HG03175 (cell line): ENCODE measurements at regions not wholly inside any gene's neighbourhood (a gene's known extent, or its start where the extent isn't known, plus 50 kb on each side); places are given as distances from the start of the nearest gene placed in this dataset.
"Not testable (repeated sequence)": the region's sequence is repeated elsewhere in the genome, so short reads cannot be mapped to it uniquely, and the experiment has no call there.

Experiments used
- ATAC-seq: cut with Tn5 transposase; IDR thresholded peaks from one replicate; pipeline ENCODE4 v1.9.1; 2021; ENCODE audit warnings: mild to moderate bottlenecking, moderate library complexity; ENCODE audit not compliant: unreplicated experiment

DNA sequence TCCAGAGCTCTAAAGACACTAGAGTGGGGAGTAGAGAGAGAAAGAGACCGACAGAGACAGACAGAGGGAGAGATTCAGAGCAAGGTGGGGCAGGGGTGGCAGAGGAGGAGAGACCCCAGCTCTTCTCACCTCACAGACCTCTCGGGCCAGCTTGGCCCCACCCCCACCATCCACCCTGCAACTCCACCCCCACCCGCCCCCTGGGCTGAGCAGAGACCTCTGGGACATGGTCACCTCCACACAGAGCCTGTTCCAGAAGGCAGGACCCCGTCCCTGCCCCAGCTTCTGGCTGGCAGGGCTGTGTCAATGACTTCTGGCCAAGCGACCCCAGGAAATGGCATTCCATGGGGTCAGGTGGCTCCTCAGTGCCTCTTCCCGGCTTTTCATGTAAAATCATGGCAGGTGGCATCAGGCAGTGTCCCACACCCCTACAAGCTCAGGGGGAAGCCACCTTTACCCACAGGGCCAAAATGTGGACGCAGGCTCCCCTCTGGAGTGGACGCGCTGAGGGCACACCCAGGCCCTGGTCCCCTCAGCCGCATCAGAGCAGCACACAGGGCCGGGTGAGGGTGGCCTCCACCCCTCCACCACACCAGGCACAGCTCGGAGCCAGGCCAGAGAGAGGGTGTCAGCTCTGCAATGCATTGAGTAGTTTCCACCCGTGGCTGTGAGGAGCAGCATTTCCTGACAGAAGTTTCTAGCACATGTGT, 131.2 kb upstream of the LPCAT1 start:
- ATAC-seq: no peak

DNA sequence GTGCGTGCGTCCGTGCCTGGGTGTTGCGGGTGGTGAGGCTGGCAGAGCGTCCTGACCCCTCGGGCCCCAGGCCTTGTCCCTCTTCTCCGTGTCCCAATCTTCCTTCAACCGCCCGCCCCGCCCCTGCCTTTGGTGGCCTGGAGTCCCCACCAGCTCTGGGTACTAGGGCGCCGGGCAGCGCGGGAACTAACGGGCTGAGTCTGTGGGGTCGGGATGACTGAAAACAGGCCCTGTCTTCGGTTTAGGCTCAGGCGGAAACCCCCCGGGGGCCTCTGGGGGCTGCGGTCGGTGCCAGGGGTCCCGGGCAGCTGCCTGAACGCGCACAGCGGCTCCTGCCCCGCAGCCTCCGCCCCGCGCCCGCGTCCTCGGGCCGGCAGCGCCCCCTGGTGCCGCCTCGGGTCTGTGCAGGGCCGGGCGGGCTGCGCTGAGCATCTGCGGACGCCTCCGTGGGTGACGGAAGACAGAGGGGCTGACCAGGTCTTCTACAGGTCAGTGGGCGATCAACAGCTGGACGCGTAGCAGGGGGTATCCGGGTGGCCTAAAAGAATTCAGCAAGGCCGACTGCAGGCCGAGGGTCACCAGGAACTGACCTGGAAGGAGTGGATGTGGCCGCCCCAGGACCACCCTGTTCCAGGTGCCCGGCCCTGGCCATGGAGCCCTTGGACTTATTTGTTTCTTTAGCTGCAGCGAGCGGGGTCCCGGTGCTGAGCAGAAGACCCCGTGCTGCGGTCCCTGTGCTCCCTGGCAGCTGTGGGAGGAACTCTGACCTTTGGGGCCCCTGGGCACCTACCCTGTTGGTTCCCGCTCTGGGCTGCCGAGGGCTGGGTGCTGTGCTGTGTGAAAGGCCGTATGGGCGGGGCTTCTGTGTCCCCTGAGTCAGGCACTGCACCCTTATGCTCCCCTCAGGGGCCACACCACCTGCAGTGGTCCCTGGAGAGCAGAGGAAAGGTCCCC, 130.2 kb upstream of the LPCAT1 start:
- peak; percentile 85 for ATAC-seq

DNA sequence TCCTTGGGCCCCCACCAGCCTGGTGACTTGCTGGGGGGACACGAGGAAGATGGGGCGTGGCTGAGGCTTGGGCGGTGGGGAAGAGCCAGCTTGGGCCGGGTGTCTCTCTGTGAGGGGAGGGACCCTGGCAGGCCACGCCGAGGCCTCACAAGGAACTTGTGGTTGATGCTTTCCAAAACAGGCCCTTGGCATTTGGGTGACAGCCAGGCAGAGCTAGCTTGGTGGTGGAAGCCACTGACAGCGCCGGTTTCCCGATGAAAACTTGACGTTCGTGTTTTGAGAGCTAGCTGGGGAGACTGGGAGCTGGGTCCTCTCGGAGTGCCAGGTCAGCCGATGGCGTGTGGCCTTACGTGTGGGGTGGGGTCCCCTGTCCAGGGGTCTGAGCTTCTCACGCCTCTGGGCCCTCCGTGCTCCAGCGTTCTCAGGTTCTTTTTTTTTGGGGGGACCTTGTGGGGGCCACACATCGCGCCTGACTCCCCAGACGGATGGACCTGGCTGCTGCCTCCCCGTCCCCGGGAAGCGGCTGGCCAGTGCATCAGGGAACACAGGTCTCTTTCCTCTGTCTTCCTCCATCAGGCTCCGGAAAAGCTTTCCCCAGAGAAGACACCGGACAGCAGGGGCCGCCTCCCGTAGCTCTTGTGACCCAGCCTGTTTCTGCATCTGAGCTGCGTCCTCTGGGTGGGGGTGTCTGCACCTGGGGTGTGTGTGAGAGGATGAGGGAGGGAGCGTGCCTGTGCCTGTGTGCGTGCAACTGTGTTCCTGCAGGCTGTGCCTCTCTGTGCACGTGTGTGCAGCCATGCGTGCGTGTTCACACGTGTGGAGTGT, 129.3 kb upstream of the LPCAT1 start:
- ATAC-seq: peak; percentile 39

DNA sequence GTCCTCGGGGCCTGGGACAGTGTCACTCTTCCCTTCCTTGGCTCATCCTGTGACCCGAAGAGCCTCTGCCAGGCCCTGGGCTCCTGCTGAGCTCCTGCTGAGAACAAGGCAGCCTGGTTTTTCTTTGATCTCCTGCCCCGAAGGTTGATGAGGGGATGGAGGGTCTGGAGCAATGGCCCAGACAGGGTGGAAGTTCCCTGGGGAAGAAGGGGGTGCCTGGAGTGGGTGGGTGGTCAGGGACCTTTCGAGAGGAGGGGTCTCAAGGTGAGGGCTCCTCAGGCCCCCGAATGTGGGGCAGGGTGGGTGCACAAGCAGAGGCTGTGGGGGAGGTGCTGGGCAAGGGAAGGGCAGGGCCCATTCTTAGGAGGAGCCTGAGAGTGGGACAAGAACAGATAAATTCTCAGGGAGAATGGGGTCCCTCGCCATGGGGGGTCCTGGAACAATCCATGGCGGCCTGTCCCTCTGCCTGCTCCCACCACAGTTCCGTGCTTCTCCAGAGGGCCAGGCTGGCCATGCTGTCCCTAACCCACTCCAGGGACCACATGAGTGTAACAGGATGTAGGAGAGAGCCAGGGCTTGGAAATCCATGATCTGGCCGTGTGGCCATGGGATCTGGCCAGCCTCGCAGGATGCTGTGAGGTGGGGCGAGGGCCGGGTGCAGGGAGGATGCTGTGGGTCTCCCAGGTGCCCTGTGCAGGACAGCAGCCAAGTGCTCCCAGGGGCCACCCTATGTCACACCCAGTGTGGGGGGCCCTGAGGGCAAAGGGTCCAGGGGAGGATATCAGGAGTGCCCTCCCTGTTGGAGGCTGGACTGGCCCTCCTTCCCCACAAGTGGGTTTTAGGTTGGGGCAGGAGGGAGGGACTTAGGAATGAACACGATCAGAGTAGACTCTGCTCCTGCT, 128.5 kb upstream of the LPCAT1 start:
- no peak for ATAC-seq

DNA sequence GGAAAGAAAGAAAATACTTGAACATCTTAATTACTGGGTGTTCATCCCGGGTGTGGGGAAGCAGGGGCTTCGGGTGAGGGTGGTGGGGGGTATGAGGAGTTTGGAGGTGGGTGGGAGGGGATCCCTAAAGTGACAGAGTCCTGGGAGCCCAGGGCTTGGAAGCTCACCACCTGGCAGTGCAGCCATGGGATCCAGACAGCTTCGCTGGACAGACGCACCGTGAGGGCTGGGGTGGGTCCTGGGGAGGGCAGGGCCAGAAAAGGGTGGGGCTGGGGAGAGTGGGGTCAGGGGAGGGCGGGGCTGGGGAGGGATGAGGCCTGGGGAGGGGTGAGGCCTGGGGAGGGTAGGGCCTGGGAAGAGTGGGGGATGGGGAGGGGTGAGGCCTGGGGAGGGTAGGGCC, 127.5 kb upstream of the LPCAT1 start:
- ATAC-seq: no peak

DNA sequence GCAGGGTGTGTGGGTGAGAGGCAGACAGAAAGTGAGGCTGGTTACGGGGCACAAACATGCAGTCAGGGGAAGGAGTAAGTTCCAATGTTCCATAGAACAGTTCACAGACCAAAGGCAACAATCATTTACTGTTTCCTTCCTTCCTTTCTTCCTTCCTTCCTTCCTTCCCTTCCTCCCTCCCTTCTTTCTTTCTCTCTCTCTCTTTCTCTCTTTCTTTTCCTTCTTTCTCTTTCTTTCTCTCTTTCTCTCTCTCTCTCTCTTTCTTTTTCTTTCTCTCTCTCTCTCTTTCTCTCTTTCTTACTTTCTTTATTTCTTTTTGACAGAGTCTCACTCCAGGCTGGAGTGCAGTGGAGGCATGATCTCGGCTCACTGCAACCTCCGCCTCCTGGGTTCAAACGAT, 125.8 kb upstream of the LPCAT1 start:
- ATAC-seq: no peak

DNA sequence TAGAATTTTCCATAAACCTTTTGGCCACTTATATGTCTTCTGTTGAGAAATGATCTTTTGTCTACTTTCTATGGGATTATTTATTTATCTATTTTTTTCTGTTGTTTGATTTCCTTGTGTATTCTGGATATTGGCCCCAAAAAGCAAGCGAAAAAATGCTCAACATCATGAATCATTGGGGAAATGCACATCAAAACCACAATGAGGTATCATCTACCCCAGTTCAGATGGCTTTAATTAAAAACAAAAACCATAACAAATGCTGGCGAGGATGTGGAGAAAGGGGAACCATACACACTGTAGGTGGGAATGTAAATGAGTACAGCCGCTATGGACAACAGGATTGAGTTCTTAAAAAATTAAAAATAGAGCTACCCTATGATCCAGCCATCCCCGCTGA, 125.0 kb upstream of the LPCAT1 start:
- ATAC-seq: no peak

DNA sequence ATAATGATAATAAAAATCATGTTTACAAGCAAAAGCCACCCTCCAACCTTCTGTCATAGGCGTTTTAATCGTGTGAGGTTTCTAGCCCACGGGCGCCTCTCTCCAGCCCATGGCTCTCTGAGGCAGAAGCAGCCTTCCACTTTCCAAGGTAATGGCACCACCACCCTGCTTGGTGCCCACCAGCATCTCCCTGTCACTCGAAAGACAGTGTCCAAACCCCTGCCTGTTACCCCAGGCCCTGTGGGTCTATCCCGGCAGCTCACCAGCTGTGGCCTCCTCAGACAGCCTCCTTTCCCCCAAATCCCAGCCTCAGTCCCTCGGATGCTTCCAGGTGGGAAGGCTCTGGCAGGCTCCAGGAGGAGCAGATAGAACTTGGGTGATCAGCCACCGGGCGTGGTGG, 123.8 kb upstream of the LPCAT1 start:
- no peak for ATAC-seq

DNA sequence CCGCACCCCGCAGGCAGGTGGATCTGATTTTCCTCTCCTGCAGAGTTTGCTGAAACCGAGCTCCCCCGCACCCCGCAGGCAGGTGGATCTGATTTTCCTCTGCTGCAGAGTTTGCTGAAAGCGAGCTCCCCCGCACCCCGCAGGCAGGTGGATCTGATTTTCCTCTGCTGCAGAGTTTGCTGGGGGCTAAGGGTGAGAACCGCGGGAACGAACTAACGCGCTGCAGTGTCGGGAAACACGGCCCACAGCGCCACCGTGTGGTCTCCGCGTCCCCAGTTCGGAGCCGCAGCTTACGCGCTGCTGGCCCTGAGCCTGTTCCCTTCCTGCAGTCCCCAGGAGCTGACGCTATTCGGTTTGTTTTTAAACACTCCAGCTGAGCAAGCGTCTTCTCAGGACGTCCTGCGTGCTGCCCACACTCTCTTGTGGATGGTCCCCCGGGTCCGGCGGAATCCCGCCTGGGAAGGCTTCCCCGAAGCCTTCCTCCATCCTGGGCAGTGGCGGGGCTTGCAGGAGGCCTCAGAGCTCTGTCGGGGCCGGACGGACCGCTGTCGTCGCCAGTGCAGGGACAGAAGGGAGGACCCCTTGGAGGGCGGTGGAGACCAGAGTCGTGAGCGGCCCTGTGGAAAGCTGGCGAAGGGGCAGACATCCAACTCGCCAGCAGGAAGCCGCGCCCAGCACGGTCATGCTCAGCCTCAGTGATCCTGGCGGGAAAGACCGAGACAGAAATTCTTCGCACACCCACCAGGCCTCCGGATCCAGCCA, 121.2 kb upstream of the LPCAT1 start:
- ATAC-seq: peak; percentile 82

DNA sequence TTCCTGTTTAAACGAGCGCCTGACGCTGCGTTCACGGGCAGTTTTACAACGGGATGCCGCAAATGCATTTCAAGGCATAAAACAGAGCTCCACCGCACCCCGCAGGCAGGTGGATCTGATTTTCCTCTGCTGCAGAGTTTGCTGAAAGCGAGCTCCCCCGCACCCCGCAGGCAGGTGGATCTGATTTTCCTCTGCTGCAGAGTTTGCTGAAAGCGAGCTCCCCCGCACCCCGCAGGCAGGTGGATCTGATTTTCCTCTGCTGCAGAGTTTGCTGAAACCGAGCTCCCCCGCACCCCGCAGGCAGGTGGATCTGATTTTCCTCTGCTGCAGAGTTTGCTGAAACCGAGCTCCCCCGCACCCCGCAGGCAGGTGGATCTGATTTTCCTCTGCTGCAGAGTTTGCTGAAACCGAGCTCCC, 120.6 kb upstream of the LPCAT1 start:
- ATAC-seq: not testable (repeated sequence)

DNA sequence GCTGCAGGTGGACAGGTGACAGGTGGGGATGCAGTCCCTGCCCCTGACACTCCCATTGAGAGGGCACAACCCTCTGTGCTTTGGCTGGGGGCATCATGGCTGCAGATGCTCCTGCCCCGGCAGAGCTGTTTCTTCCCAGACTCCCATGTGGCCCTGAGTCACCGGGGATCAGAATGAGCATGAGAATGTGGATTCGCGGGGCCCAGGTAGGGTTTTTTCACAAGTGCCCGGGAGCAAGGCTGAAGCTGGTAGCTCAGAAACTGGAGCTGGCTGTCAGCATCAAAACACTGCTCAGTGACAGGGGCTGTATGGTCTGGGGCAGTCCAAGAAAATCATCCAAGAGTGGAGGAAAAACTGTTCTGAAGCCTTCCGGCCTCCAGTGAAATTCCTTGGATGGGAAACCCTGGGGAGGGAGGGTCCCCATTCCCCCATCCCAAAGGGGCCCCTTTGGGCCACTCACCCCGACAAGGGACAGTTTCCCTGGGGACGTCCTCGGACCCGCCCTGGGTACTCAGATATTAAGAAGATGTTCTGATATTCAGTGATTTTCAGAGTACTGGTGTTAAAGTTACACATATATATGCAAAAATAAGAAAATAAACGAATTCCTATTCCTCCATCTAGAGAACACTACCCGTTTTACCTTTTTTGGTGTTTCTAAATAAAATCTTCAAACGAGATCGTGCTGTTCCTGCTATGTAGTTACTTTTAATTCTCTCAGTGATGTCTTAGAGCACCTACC, 120.1 kb upstream of the LPCAT1 start:
- ATAC-seq: no peak

DNA sequence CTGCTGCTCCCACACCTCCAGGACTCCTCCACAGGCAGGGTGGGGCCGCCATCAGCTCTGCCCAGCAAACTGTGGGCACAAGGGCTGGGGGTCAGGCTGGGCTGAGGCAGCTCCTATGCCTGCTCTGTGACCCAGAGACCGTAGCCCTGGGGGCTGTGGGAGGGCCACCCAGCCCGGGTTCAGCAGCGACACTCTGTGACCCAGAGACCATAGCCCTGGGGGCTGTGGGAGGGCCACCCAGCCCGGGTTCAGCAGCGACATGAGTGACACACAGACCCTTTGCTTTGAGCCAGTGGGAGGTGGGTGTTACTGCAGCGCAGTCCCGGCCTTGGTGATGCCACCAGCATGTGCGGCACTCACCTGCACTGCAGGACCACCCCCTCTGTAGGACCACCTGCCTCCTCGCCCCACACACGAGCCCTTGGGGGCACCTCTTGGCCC, 118.9 kb upstream of the LPCAT1 start:
- no peak for ATAC-seq

DNA sequence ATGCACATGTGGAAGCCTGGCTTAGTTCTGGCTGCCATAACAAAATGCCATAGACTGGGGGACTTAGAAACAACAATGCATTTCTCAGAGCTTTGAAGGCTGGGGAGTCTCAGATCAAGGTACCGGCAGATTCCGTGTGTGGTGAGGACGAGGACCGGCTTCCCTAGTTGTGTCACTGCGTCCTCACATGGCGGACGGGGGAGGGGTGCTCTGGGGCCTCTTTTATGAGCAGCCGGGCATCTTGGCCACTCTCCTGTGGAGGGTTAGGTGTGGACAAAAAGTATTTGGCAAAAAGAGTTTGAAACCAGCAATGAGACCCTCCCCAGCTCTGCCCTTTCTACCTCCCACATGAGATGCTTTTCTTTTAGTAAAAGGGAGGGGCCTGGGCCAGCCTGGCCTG, 118.5 kb upstream of the LPCAT1 start:
- no peak for ATAC-seq

DNA sequence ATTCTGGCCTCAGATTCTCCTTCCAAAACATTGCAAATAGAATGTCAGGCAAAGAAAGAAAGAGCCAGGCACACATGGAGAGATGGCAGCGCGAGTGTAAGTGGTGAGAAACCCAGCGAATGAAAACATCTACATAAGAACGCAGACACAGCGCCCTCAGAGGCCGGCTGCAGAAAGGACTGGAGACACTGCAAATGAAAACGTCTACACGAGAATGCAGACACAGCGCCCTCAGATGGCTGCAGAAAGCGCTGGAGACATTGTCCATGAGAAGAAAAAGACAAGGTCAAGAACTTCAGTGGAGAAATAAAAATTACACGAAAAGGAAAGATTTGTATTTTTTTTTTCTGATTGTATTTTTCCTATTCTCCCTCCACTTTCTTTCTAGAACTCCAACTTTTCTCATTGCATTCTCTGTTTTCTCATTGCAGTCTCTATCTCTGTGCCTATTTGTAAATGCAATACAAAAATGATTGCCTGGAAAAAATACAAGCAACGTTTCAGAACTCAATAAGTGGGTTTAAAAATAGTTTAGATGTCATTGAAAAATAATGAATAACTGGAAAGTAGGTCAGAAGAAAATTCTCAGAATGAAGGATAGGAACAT, 117.9 kb upstream of the LPCAT1 start:
- ATAC-seq: peak; percentile 56

DNA sequence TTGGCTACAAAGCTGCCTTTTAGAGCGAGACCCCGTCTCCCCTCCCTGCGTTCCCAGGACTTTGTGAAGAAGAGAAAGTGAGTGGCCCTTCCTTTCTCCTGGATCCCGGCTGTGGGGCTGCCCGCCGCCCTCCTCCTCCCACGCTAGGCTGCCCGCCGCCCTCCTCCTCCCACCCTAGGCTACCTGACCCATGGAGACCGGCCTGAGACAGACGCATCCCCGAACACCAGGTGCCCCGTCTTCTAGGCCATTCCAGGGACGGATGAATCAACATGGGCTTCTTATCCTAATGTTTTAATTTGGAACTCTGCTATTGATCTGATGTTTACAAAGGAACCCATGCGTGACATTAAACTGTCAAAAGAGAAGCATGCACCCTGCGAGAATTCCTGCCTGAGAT, 117.3 kb upstream of the LPCAT1 start:
- ATAC-seq: no peak

DNA sequence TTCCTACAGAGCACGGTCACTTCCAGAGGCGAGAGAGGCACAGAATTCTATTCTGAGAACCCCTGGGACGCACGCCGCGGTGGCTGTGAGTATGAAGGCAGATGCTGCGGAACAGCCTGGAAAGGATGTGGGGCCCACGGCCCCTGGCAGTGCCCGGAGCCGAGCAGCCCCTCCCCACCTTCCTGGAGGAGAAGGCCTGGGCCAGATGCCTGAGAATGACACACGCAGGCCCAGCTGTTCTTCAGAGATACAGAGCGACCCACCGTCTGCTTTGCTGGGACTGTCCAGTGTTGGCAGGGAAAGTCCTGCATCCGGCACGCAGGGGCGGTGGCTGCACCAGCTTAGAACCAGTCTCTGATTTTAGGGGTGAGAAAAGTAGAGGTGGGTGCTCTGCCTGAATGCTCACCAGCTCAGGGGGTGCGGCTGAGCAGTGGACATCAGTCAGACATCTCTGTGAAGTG, 116.7 kb upstream of the LPCAT1 start:
- no peak for ATAC-seq

DNA sequence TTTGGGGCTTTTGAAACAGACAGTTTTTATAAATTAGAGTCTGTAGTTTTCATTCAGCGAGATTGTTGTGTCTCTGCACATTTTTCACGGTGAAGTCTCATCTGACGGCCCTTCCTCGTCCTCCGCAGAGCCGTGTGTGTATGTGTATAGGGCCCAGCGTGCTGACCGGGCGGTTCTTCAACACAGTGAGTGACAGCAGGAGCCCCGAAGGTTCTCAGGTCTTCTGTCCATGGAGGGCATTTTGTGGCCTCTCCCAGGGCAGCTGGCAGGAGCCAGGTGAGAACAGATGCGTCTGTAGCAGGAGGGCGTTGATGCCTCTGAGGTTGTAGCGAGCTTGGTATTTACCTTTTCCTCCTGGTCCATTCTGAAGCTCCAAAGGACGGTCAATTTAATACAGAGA, 116.0 kb upstream of the LPCAT1 start:
- no peak for ATAC-seq

DNA sequence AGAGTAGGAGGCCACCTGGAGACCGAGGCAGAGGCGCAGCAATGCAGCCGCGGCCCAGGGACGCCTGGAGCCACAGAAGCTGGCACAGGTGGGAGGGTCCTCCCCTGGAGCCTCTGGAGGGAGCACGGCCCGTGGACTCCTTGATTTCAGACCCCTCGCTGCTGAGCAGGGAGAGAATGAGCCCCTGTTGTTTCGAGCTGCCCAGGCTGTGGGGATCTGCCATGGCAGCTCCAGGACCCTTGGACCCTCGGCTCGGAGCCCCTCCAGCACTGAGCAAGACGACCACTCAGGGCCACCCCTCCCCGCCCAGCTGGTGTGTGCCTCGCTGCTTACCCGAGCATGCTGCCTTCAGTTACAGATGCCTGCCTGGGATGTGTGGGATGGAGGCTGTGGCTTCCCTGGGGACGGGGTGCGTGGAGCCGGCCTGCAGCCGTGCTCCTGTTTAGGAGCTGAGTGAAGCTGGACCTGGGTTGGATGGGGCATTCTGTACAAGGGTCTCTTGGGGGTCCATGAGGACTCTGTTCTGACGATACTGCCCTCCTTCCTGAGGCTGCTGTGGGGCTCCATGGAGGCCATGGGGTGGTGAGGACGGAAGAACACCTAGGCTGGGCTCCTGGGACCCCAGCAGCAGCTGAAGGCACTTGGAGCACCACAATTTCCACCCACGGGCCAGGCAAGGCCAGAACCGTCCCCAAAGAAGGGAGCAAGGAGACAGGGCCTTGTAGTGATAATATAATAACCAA, 115.1 kb upstream of the LPCAT1 start:
- no peak for ATAC-seq
